ENCODE measurements at regions not wholly inside any gene's neighbourhood (a gene's known extent, or its start where the extent isn't known, plus 50 kb on each side); places are given as distances from the start of the nearest gene placed in this dataset.

- Histone ChIP-seq H4K20me1 (replicated peaks; ENCODE audit: control insufficient read depth, extremely low read depth, insufficient read depth, low read length) (no peaks in the 10 kb centered on the region), H3K27me3 (ENCODE audit: control insufficient read depth in 2 of 2, insufficient read depth in 2 of 2, low read length in 2 of 2) (no peaks in the 10 kb centered on the region), H2AFZ (ENCODE audit: low read depth, low read length) (no peak overlapping the region), H3K79me2 (ENCODE audit: control insufficient read depth, insufficient read depth, low read length) (no peaks in the 10 kb centered on the region), H3K9ac (replicated peaks; ENCODE audit: extremely low read depth, insufficient read depth, low read length) (no peak overlapping the region), H3K27ac (ENCODE audit: insufficient read depth, low read depth, low read length) (no peak overlapping the region), H3K9me1 (replicated peaks; ENCODE audit: control insufficient read depth, extremely low read depth, insufficient read depth, low read length) (no peaks in the 10 kb centered on the region), H3K36me3 (ENCODE audit: control insufficient read depth in 2 of 2, extremely low read depth in 1 of 2, insufficient read depth in 2 of 2, low read length in 2 of 2) (no peaks in the 10 kb centered on the region), H3K4me1 (ENCODE audit: control insufficient read depth, extremely low read depth, insufficient read depth, low read length) (no peaks in the 10 kb centered on the region), H3K4me2 (ENCODE audit: insufficient read depth, low read length) (no peak overlapping the region), H3K4me3 (replicated peaks in 1 of 3; ENCODE audit: insufficient read depth in 1 of 3, low read depth in 1 of 3, low read length in 3 of 3) (no peak overlapping the region), H3K9me3 (replicated peaks; ENCODE audit: control insufficient read depth, insufficient read depth, low read length) (no peaks in the 10 kb centered on the region)
- FAIRE-seq (no peak), DNase-seq (ENCODE audit: low read depth, low spot score) (no peak)
- TF ChIP-seq MYC (IDR thresholded peaks at IDR 0.05; ENCODE audit: low read depth, low read length) (no peak), FOS (IDR thresholded peaks at IDR 0.05; ENCODE audit: borderline replicate concordance, insufficient read depth, low read length) (no peak), GATA2 (IDR thresholded peaks at IDR 0.05; ENCODE audit: insufficient read depth, insufficient read length, low read depth, low read length) (no peak), POLR2A (IDR thresholded peaks at IDR 0.05; ENCODE audit: low read depth, low read length) (no peak), POLR2AphosphoS5 (IDR thresholded peaks at IDR 0.05; ENCODE audit: insufficient read depth, low read depth, low read length) (no peak), CTCF (IDR thresholded peaks at IDR 0.05; ENCODE audit: extremely low read depth in 1 of 2, insufficient read depth in 1 of 2, low read depth in 1 of 2, low read length in 2 of 2) (no peak), MAX (IDR thresholded peaks at IDR 0.05; ENCODE audit: insufficient read depth, insufficient read length) (no peak), JUN (IDR thresholded peaks at IDR 0.05; ENCODE audit: borderline replicate concordance, insufficient read depth, insufficient read length, low read depth) (no peak), EZH2 (IDR thresholded peaks at IDR 0.05; ENCODE audit: borderline replicate concordance, low read depth, low read length, severe bottlenecking) (no peak)
- CTCF ChIA-PET, result no interaction called here
- intact Hi-C loops (cut with micrococcal nuclease) (no loop called here), dilution Hi-C loops (cut with MboI; ENCODE audit: extremely low pct_ligation_motif_present, low sequenced_read_pairs) (no loop called here)
- POLR2A ChIA-PET, result no interaction called here
- BruUV-seq (replicated peaks), result no TSS peak
These were observed 59.0 kb upstream of the C9orf72 start for GRCh38 chr9:27632254-27632653.
